ENCODE measurements at regions not wholly inside any gene's neighbourhood (a gene's known extent, or its start where the extent isn't known, plus 50 kb on each side); places are given as distances from the start of the nearest gene placed in this dataset.

- FAIRE-seq (no peak), DNase-seq (ENCODE audit: insufficient read length, low spot score) (no peak)
- TF ChIP-seq CTCF (IDR thresholded peaks at IDR 0.05; ENCODE audit: insufficient read depth, missing control alignments) = no peak
These were observed 627.8 kb upstream of the SLIT2 start for GRCh38 chr4:19623866-19624265.

- no peak for DNase-seq (ENCODE audit: insufficient read length, low spot score)
- no peak for TF ChIP-seq CTCF (IDR thresholded peaks at IDR 0.05; ENCODE audit: insufficient read depth, missing control alignments)
These were observed 636.5 kb upstream of the SLIT2 start for GRCh38 chr4:19615086-19615689.

GRCh38 chr4:19614171-19614570, 637.5 kb upstream of the SLIT2 start:
- no peak for TF ChIP-seq CTCF (IDR thresholded peaks at IDR 0.05; ENCODE audit: insufficient read depth, missing control alignments)
- DNase-seq (ENCODE audit: insufficient read length, low spot score) = no peak
- no peak for FAIRE-seq

More at GRCh38 chr4:19615086-19615689, 636.5 kb upstream of the SLIT2 start:
- no peak for FAIRE-seq

GRCh38 chr4:19596342-19596741, 655.4 kb upstream of the SLIT2 start:
- no peak for TF ChIP-seq CTCF (IDR thresholded peaks at IDR 0.05; ENCODE audit: insufficient read depth, missing control alignments)
- DNase-seq (ENCODE audit: insufficient read length, low spot score) = no peak
- no peak for FAIRE-seq

GRCh38 chr4:19592391-19592790, 659.3 kb upstream of the SLIT2 start:
- no peak for DNase-seq (ENCODE audit: insufficient read length, low spot score)
- no peak for FAIRE-seq
- TF ChIP-seq CTCF (IDR thresholded peaks at IDR 0.05; ENCODE audit: insufficient read depth, missing control alignments) = no peak

- no peak for FAIRE-seq
- DNase-seq (ENCODE audit: insufficient read length, low spot score) = no peak
- TF ChIP-seq CTCF (IDR thresholded peaks at IDR 0.05; ENCODE audit: insufficient read depth, missing control alignments) = no peak
These were observed 667.7 kb upstream of the SLIT2 start for GRCh38 chr4:19583827-19584569.

- DNase-seq (ENCODE audit: insufficient read length, low spot score) = no peak
- FAIRE-seq = no peak
- no peak for TF ChIP-seq CTCF (IDR thresholded peaks at IDR 0.05; ENCODE audit: insufficient read depth, missing control alignments)
These were observed 671.6 kb upstream of the SLIT2 start for GRCh38 chr4:19580095-19580494.
